ENCODE measurements at regions not wholly inside any gene's neighbourhood (a gene's known extent, or its start where the extent isn't known, plus 50 kb on each side); places are given as distances from the start of the nearest gene placed in this dataset.

DNA sequence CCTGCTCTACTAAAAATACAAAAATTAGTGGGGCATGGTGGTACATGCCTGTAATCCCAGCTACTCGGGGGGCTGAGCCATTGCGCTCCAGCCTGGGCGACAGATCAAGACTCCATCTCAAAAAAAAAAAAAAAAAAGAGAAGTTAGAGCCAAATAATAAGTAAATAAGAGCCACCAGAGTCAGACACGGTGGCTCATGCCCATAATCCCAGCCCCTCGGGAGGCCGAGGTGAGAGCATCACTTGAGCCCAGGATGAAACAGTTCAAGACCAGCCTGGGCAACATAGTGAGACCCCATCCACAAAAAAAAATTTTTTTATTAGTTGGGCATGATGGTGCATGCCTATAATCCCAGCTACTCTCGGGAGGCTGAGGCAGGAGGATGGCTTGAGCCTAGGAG is 85.8 kb upstream of the LARP1 start:
- TF ChIP-seq, protein P1, sequence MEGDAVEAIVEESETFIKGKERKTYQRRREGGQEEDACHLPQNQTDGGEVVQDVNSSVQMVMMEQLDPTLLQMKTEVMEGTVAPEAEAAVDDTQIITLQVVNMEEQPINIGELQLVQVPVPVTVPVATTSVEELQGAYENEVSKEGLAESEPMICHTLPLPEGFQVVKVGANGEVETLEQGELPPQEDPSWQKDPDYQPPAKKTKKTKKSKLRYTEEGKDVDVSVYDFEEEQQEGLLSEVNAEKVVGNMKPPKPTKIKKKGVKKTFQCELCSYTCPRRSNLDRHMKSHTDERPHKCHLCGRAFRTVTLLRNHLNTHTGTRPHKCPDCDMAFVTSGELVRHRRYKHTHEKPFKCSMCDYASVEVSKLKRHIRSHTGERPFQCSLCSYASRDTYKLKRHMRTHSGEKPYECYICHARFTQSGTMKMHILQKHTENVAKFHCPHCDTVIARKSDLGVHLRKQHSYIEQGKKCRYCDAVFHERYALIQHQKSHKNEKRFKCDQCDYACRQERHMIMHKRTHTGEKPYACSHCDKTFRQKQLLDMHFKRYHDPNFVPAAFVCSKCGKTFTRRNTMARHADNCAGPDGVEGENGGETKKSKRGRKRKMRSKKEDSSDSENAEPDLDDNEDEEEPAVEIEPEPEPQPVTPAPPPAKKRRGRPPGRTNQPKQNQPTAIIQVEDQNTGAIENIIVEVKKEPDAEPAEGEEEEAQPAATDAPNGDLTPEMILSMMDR (IDR thresholded peaks at IDR 0.05 in 2 of 3, conservative IDR thresholded peaks at IDR 0.05 in 1 of 3; ENCODE audit: borderline replicate concordance in 1 of 3, insufficient read depth in 1 of 3, low read depth in 2 of 3, low read length in 2 of 3), result no peak
- TF ChIP-seq POLR2A (IDR thresholded peaks at IDR 0.05; ENCODE audit: borderline replicate concordance, extremely low read depth, insufficient read depth, insufficient read length), result no peak
- TF ChIP-seq, protein P2, sequence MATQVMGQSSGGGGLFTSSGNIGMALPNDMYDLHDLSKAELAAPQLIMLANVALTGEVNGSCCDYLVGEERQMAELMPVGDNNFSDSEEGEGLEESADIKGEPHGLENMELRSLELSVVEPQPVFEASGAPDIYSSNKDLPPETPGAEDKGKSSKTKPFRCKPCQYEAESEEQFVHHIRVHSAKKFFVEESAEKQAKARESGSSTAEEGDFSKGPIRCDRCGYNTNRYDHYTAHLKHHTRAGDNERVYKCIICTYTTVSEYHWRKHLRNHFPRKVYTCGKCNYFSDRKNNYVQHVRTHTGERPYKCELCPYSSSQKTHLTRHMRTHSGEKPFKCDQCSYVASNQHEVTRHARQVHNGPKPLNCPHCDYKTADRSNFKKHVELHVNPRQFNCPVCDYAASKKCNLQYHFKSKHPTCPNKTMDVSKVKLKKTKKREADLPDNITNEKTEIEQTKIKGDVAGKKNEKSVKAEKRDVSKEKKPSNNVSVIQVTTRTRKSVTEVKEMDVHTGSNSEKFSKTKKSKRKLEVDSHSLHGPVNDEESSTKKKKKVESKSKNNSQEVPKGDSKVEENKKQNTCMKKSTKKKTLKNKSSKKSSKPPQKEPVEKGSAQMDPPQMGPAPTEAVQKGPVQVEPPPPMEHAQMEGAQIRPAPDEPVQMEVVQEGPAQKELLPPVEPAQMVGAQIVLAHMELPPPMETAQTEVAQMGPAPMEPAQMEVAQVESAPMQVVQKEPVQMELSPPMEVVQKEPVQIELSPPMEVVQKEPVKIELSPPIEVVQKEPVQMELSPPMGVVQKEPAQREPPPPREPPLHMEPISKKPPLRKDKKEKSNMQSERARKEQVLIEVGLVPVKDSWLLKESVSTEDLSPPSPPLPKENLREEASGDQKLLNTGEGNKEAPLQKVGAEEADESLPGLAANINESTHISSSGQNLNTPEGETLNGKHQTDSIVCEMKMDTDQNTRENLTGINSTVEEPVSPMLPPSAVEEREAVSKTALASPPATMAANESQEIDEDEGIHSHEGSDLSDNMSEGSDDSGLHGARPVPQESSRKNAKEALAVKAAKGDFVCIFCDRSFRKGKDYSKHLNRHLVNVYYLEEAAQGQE (IDR thresholded peaks at IDR 0.05; ENCODE audit: low read depth), result no peak
- TF ChIP-seq POLR2AphosphoS5 (IDR thresholded peaks at IDR 0.05; ENCODE audit: low read depth, low read length), result no peak
